Medulla oblongata (tissue), 1 donor: ENCODE measurements at regions not wholly inside any gene's neighbourhood (a gene's known extent, or its start where the extent isn't known, plus 50 kb on each side); places are given as distances from the start of the nearest gene placed in this dataset.
A peak's percentile ranks its signal among the peaks of the same experiment; 100 is the strongest.

Experiments used
- DNase-seq: peaks from one replicate; pipeline ENCODE4 v3.0.0-alpha.2; 2015; ENCODE audit errors: extremely low spot score

- DNase-seq, result no peak
Observed at GRCh38 chrX:129176710-129177109, 346.6 kb downstream of the SMARCA1 start.

GRCh38 chrX:129161108-129161507, 362.2 kb downstream of the SMARCA1 start:
- DNase-seq, result no peak

- no peak for DNase-seq
Observed at GRCh38 chrX:129158505-129158904, 364.8 kb downstream of the SMARCA1 start.

GRCh38 chrX:129145840-129146272, 377.4 kb downstream of the SMARCA1 start:
- DNase-seq, result no peak

- no peak for DNase-seq
Observed at GRCh38 chrX:129145385-129145784, 377.9 kb downstream of the SMARCA1 start.

- DNase-seq, result no peak
Observed at GRCh38 chrX:129144172-129145038, 378.9 kb downstream of the SMARCA1 start.

- DNase-seq, result no peak
Observed at GRCh38 chrX:129139837-129140598, 383.3 kb downstream of the SMARCA1 start.

- DNase-seq, result no peak
Observed at GRCh38 chrX:129125122-129125914, 398.0 kb downstream of the SMARCA1 start.

GRCh38 chrX:129123795-129124194, 399.5 kb downstream of the SMARCA1 start:
- no peak for DNase-seq

GRCh38 chrX:129116676-129117470, 406.4 kb downstream of the SMARCA1 start:
- DNase-seq, result peak; percentile 14

- DNase-seq, result no peak
Observed at GRCh38 chrX:129115935-129116334, 407.4 kb downstream of the SMARCA1 start.

- peak; percentile 4 for DNase-seq
Observed at GRCh38 chrX:129115104-129115503, 408.2 kb downstream of the SMARCA1 start.

GRCh38 chrX:129111081-129111798, 412.1 kb downstream of the SMARCA1 start:
- no peak for DNase-seq

GRCh38 chrX:129108936-129109335, 414.4 kb downstream of the SMARCA1 start:
- no peak for DNase-seq

- DNase-seq, result no peak
Observed at GRCh38 chrX:129099207-129099606, 424.1 kb downstream of the SMARCA1 start.

GRCh38 chrX:129097668-129098067, 425.6 kb downstream of the SMARCA1 start:
- DNase-seq, result no peak

GRCh38 chrX:129093706-129094105, 429.6 kb downstream of the SMARCA1 start:
- no peak for DNase-seq

- no peak for DNase-seq
Observed at GRCh38 chrX:129092757-129093156, 430.5 kb downstream of the SMARCA1 start.

- no peak for DNase-seq
Observed at GRCh38 chrX:129092242-129092641, 431.0 kb downstream of the SMARCA1 start.

- DNase-seq, result no peak
Observed at GRCh38 chrX:129091097-129091496, 432.2 kb downstream of the SMARCA1 start.

GRCh38 chrX:129086802-129087201, 436.5 kb downstream of the SMARCA1 start:
- DNase-seq, result no peak
